GM12865 (cell line): ENCODE measurements at regions not wholly inside any gene's neighbourhood (a gene's known extent, or its start where the extent isn't known, plus 50 kb on each side); places are given as distances from the start of the nearest gene placed in this dataset.

Experiments
- DNase-seq: peaks from one replicate; pipeline ENCODE4 v3.0.0; 2010; ENCODE audit warnings: low read depth
- H3K4me3 ChIP-seq: 2 replicates; pipeline ENCODE4 v1.5.1; 2011; ENCODE audit warnings: mild to moderate bottlenecking, low read depth, low read length, control low read depth
- CTCF ChIP-seq: IDR thresholded peaks from 2 replicates; pipeline ENCODE4 v1.5.1; 2011; ENCODE audit warnings: low read length, control low read depth, low read depth, inconsistent platforms; ENCODE audit not compliant: insufficient read depth; ENCODE audit errors: missing control alignments

- TF ChIP-seq CTCF = no peak
- no peak overlapping the region for H3K4me3 ChIP-seq
- DNase-seq = no peak
These were observed 868.5 kb downstream of the MAT2B start for GRCh38 chr5:164373876-164374275.

GRCh38 chr5:164375051-164375450 is 869.6 kb downstream of the MAT2B start:
- DNase-seq = no peak
- no peak overlapping the region for H3K4me3 ChIP-seq
- TF ChIP-seq CTCF = no peak

- no peak for TF ChIP-seq CTCF
- no peak for DNase-seq
- H3K4me3 ChIP-seq = no peak overlapping the region
These were observed 871.4 kb downstream of the MAT2B start for GRCh38 chr5:164376843-164377242.

- DNase-seq = no peak
- no peak for TF ChIP-seq CTCF
- no peak overlapping the region for H3K4me3 ChIP-seq
These were observed 872.3 kb downstream of the MAT2B start for GRCh38 chr5:164377746-164378145.

GRCh38 chr5:164383662-164384061 is 878.2 kb downstream of the MAT2B start:
- TF ChIP-seq CTCF = no peak
- DNase-seq = no peak

GRCh38 chr5:164392531-164392930 is 887.1 kb downstream of the MAT2B start:
- DNase-seq = no peak
- no peak for TF ChIP-seq CTCF
- H3K4me3 ChIP-seq = no peak overlapping the region

More at GRCh38 chr5:164383662-164384061, 878.2 kb downstream of the MAT2B start:
- no peak overlapping the region for H3K4me3 ChIP-seq

- no peak overlapping the region for H3K4me3 ChIP-seq
- no peak for DNase-seq
- no peak for TF ChIP-seq CTCF
These were observed 889.3 kb downstream of the MAT2B start for GRCh38 chr5:164394686-164395194.
